ENCODE measurements at regions not wholly inside any gene's neighbourhood (a gene's known extent, or its start where the extent isn't known, plus 50 kb on each side); places are given as distances from the start of the nearest gene placed in this dataset.
"Not testable (repeated sequence)": the region's sequence is repeated elsewhere in the genome, so short reads cannot be mapped to it uniquely, and the experiment has no call there.

DNA sequence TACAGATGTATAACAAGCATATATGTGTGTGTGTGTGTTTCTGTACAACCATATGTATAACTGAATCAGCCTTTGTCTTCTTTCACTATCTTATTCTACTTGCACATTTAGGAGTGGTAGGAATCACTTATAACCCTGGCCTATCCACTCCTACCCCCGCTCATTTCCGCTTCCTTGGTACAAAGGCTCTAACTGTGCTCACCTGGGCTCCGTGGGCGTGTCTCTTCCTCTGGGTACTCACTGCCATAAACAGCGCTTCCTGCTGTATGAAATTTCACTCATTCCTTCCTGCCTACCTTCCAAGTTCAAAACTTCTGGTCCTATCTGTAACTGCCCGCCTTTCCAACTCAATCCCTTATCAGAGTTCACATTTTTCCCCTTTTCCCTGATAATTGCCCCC, 815.5 kb downstream of the EPHA4 start:
- DNase-seq: no peak

DNA sequence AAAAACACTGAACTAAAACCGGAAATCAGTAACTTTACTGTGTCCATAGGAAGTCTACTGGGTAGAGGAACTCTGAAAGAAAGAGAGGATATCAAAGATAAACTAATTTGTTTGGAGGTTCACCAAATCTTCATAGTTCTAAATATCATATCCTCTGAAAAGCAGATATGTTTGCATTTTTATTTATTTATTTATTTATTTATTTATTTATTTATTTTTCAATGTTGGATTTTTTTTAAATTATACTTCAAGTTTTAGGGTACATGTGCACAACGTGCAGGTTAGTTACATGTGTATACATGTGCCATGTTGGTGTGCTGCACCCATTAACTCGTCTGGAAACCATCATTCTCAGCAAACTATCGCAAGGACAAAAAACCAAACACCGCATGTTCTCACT, 813.7 kb downstream of the EPHA4 start:
- DNase-seq: not testable (repeated sequence)

DNA sequence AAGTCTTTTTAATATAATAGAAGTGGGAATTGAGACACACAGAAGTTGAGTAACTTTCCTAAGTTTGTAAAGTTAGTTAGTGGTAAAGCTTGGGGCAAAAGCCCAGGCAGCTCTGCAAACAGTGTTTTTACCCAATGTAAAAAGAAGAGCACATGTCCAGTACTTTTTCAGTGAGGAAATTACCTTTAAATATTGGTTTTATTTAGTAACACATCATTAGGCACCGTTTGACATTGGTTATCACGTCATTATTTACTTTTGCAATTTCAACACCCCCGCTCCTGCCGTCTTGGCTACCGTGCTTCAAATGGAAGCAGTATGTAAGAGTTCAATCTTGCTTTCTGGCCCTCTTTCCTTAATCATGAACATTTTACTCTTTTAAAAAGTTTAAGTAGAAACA, 807.9 kb downstream of the EPHA4 start:
- no peak for DNase-seq

DNA sequence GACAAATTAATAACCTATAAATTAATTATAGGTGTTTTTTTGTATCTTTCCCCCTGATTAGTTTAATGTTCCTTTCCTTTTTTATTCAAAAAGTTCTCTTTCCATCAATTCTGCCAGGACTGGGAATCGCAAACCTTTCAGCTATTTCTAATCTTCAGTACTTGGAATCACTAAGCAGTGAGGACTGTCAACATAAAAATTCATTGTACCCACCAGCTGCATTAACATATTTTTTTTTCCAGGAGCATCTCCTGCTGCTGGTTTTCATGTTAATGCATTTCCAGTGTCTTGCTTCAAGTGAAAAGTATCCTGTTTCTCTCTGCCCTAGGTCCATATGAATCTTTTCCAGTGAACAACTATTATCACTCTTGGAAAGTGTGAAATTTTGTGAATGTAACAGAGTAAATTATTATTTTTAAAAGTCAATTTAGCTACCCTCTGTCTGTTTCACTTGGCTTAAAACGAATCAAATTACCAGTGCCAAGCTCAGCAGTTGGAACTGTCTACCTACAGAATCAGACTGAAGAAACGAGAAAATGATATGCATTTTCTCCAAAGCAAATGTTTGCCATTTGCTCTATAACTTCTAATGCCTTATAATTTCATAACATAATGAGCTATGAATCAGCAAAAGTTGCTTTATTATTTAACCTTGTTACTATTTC, 804.4 kb downstream of the EPHA4 start:
- no peak for DNase-seq

DNA sequence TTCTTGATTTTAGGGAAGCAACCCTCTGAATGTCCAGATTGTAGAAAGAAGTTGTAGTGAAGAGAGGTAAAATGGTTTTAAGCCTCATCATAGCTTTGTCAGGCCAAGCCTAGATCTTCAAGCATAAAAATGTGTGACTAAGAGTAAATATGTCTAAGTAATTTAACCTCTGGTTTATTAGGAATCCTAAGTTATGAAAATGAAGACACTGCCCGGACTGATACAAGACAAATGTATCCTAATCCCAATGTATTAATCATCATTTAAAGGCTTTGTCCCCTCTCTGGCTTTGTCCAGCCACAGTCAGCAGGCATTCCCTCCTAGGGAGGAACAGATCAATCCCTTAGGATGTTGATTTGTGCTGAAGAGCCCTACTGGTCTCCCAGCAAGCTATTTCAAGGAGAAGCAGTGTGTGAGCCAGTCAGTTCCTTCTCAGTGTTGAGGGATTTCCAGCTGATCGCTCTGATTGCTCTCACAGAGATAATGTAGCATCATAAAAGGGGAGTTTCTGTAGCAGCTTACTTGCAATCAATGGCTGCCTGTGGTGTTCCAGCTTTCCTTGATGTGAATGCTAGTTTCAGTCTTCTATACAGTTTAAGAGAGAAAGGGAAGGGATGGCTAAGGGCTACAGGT, 796.1 kb downstream of the EPHA4 start:
- DNase-seq: no peak

DNA sequence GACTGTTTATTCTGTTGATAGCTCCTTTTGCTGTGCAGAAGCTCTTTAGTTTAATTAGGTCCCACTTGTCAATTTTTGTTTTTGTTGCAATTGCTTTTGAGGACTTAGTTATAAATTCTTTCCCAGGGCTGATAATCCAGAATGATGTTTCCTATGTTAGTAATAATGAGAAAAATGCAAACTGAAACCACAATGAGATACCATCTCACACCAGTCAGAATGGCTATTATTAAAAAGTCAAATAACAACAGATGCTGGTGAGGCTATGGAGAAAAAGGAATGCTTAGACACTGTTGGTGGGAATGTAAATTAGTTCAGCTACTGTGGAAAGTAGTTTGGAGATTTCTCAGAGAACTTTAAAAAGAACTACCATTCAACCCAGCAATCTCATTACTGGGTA, 793.0 kb downstream of the EPHA4 start:
- DNase-seq: not testable (repeated sequence)

DNA sequence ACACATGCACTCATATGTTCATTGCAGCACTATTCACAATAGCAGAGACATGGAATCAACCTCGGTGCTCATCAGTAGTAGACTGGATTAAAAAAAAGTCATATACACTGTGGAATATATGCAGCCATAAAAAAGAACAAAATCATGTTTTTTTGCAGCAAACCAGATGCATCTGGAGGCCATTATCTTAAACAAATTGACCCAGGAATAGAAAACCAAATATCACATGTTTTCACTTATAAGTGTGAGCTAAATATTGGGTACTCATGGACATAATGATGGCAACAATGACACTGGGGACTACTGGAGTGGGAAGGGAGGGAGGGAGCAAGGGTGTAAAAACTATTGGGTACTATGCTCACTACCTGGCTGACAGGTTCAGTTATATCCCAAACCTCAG, 792.6 kb downstream of the EPHA4 start:
- DNase-seq: no peak

DNA sequence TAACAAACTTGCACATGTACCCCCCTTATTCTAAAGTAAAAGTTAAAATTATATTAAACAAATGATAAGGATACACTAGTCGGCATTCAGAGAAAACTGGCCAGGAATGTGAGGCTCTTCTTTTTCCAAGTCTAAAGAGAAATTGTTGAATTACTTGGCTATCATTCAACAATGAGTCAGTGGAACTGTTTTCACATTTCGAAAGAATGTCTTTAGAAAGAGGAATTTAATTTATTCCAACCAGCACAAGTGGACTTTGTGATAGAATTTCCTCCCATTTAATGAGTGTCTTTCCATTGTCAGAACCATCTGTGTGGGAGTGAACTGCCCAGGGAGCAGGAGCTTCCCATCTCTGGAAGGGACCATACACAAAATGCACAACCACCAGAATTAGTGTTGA, 792.2 kb downstream of the EPHA4 start:
- no peak for DNase-seq

DNA sequence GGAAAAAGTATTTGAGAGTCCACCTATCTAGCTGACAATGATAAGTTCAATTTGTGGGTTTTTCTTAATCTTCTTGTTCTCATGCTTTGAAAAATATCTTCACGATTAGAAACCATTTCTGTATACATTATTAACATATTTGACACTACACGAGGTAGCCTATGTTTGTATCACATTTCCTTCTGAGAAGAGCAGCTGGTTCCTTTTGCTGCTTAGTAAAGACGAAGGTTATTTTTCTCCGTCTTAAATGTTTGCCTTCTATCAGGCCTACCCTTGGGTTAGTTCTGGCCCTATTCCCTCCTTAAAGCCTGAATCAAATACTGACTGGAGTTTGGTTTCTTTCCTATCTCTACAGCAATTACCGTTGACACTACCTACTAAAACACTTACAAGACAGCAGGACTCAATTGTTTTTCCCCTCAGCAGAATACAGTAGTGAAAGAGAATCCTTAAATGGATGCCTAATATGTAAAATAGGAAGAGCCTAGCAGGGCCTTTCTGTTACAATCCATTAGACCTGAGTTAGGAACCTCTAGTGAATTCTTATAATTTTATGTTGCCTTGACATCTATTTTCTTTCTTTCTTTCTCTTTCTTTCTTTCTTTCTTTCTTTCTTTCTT, 790.4 kb downstream of the EPHA4 start:
- no peak for DNase-seq

DNA sequence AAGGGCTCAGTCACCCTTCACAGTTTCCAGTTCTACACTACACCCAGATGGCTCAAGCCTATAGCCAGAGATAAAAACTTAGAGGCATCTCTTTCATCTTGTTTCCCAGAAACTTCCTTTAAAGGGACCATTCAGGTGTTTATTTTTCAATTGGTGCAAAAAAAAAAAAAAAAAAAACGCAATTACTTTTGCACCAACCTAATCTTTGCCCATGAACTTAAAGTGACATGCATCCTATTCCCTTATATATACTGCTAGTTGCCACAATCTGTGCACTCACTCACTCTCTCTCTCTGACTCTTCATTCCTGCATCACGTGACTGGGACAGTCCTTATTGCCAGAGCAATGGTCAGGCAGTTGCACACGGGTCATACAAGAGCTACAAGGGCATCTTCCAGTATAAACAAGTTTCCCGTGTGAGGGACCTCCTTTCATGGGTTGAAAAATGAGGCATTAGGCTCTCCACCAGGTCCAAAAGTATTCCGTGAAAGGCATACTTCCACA, 789.4 kb downstream of the EPHA4 start:
- DNase-seq: no peak

DNA sequence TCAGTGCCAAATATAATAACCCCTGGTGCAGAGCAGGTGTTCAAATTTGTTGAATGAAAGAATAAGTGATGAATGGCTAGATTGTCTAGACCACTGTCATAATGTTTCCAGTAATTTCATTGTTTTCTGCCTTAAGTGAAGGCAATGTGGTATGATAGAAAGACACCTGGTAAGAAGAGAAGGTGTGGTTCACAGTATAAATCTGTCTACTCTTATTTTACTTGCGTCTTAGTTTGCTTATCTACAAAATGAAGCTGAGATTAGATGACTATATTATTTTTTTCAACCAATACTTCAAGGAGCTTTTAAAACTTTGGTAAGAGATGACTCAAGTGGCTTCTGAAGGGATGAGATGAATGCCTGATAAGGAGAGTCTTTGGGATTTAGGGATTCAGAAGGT, 788.4 kb downstream of the EPHA4 start:
- DNase-seq: no peak

DNA sequence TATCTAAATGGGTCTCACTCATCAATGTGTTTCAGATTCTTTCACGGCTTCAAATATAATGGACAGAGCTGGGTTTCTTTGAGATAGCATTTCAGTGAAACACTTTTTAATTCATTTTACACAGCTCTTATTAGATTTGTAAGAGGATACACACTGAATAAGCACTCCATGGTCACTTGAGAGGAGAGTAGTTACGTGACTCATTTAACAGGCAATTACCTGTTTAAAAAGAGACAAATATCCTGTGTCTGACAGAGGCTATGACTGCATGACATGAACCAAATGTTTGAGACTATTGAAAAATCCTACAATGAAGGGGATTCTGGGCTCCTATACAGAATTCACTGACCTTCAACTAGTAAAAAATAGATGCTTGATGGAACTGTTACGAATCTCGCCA, 786.9 kb downstream of the EPHA4 start:
- no peak for DNase-seq

DNA sequence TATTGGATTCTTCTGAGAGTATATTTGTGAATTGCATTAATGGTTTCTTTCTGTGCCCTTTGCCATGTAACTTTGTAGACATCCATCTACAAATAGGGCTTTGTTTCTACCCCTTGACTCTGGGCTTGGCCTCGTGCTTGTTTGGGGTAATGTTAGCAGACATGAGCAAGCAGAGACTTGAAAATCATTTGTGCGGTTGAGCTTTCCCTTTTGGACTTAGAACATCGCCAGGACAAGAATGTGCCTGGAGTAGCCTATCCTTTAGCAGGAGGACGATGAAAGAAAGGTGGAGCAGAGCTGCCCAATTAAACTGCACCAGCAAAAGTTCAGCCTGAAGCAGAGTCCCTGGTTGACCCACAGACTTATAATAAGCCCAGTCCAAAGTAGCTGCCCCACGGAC, 785.9 kb downstream of the EPHA4 start:
- no peak for DNase-seq

DNA sequence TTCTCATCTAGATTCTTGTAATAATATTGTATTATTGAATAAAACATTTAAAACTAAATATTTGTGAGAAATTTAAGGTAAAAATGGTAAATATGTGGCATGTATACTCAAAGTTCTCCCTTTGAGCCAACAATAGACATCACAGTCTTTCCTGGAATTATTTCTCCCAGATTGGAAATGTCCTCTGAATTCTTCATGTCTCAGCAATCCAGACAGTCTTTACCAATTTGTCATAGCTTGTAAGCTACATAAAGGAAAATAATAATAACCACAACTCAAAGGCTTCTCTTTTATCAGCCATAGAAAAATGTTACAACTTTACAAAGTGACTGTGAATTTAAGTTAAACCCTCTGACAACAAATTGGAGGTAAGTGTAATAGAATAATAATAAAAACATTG, 784.9 kb downstream of the EPHA4 start:
- no peak for DNase-seq

DNA sequence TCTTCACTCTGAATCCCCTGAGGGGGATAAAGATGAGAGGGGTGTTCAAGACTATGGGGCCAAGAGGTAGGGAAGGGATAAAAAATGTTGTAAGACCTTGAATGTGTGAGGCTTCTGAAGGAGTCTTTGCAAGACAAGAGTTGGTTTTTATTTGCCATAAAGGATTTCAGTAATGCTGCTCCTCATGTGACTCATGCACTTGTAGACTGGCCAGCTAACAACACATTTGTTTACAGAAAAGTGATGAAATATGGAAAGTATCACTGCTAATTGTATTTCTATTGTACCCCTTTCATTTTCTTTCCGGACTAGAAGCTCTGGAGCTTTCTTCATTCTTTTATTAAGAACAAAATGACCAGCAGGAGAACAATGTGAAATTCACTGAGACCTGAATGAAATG, 782.1 kb downstream of the EPHA4 start:
- DNase-seq: no peak

DNA sequence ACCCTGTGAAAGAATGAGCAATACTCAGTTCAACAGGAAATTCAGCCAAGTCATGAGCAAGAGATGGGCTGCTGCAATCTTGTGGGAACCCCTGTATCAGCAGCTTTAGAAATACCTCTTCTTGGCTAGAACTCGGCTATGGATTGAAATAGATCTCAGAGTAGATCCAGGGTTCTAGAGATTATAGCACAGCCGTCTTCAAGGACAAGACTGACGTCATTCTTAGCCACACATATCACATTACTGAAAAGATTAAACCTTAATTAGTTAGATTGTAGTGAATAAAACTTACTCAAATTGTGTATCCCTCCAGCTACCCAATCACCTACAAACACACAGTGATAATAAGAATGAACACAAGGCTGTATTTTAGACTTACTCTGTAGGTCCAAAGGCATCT, 776.4 kb downstream of the EPHA4 start:
- no peak for DNase-seq

DNA sequence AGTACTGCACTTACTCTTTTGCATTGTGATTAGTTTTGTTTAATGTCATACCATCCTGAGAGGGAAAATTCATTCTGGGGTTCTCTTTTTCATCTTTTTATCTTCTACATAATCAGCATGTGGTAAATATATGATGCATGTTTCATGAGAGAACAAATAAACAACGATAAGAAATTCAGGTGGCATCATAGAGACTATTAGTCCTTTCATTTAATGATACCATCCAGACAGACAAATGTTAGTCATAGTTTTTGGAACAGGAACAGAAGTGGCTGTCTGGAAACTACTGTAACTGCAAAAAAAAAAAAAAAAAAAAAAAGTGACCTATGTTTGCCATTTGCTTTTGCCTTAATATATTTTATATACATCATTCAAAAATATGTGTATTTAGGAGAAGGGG, 761.0 kb downstream of the EPHA4 start:
- no peak for DNase-seq

DNA sequence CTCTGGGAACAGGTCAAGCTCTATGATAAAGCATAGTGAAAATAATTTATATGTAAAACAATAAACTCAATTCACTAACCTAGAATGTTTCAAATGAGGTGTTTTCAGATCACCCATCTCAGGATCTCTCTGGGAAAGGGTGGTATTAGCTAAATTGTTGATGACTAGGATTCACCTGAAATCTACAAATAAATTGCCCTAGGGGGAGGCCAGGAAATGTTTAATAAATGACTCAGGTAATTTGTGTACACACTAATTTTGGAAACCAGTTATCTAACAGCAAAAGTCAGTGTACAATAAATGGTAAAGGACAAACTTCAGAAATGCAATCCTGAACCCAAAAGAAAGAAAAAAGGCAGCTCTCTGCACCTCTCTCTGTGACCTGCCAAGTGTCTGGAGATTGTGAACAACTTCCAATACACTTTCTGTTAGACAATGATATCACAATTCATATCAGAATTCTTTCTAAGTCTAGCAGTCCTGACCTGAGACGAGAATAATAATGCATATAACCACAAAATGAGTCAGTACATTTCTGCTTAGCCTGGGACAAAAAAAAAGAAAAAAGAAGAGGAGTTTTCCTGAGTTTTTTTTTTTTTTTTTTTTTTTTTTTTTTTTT, 760.0 kb downstream of the EPHA4 start:
- DNase-seq: no peak

DNA sequence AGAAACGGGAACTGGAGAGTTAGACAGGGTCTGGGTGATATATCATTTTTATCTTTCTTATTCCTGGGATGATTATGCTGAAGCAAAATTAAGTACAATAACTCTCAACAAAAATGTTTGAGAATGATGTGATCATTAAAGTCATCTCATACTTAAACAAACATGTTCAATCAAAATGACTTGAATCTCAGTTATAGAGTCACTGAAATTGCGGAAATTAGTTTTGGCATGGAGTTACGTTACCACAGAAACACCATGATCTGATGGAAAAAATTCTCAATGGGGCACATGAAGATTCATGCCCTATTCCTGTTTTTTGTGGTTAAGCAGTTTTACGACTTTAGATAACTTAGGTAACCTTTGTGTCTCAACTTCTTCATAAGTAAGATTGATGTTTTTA, 757.7 kb downstream of the EPHA4 start:
- no peak for DNase-seq

DNA sequence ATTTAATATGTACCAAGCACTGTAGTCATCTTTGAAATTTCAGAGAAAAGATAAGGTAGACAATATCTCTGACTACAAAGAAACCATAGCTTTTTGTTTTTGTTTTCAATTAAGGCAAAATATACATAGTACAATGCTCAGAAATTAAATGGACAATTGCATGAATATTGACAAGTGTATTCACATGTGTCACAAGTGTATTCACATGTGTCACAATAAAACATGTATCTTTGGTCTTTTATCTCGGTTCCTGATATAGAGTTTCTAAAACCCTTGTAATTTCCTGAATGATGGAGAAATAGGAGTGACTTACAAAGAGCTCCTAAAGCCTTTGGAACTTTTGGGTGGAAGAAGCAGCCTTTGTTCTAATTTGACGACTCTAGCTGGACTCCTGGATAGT, 756.4 kb downstream of the EPHA4 start:
- DNase-seq: no peak

DNA sequence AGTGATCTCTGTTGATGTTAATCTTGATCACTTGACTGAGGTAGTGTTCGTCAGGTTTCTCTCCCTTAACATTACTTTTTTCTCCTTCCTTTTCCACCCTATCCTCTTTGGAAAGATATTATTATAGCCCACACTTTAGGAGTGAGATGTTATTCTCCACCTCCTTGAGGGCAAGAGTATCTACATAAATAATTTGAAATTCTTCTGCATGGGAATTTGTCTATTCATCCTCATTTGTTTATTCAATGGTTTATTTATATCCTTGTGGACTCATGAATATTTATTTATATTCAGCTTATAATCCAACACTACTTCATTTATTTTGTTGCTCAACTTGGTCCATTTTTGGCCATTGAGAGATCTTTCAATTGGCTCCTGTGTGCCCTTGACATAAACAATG, 750.4 kb downstream of the EPHA4 start:
- DNase-seq: no peak

DNA sequence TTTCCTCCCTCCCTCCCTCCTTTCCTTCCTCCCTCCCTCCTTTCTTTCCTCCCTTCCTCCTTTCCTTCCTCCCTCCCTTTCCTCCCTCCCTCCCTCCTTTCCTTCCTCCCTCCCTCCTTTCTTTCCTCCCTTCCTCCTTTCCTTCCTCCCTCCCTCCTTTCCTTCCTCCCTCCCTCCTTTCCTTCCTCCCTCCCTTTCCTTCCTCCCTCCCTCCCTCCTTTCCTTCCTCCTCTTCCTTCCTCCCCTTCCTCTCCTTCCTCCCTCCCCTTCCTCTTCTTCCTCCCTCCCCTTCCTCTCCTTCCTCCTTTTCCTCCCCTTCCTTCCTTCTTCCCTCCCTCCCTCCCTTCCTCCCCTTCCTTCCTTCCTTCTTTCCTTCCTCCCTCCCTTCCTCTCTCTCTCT, 748.5 kb downstream of the EPHA4 start:
- DNase-seq: not testable (repeated sequence)

DNA sequence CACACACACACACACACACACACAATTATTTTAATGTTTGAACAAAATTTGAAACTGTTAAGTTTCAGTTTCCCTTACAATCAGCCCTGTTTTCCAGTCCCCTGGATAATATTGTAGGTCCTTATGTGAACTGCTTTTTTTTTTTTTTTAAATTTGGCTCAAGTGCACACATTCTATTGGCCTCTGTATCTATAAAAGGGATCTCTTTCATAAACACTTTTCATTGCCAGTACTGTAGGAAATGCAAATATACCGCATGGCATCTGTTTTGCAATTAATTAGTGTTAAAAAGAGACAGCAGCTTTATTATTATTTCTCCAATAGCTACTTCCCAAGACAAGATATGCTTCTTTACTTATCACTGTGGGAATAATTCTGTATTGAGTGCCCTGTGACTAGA, 738.7 kb downstream of the EPHA4 start:
- DNase-seq: no peak

DNA sequence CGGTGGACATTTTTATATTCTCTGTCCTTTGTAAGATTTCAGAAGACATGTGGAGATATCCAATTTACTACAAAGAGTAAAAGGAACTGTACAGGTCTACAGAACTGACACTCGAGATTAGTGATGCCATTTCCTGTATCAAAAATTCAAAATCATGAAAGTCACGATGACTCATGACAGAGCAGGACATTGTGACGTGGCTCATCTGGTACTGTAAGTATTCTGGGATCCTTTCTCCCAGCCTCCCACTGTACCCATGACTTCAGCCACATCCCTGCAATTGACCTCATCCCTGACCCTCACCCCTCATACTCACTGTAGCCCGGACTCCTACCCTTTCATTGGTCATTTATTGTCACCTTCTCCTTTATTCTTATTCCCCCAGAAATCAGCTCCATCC, 736.5 kb downstream of the EPHA4 start:
- DNase-seq: no peak

Data from activated naive CD4-positive, alpha-beta T cell treated with Interleukin-2 at 50 U/mL for 16 hours (primary cell).